ENCODE measurements at regions not wholly inside any gene's neighbourhood (a gene's known extent, or its start where the extent isn't known, plus 50 kb on each side); places are given as distances from the start of the nearest gene placed in this dataset.

DNA sequence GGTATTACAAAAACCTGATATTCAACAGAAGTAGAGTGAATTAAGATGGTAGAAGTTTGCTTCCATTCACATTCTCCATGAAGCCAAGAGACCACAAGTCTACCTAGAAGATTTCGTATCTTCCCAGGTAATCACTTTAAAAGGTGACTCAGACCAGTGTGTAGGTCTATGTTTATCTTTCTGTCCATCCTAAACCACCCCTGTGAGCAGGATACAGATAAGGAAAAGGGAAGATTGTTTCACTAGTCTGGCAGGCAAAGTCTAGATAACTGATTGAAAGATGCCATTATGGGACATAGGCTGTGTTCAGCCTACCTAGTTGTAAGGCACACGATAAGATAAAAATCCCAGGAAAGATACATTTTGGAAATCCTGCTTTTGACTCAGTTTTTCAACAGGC is 244.3 kb upstream of the NWD2 start:
- H3K27ac ChIP-seq, result no peak overlapping the region
- no peaks in the 10 kb centered on the region for H3K27me3 ChIP-seq (ENCODE audit: low read depth)
- DNase-seq (no peak), ATAC-seq (no peak)
- H3K4me1 ChIP-seq, result no peaks in the 10 kb centered on the region
- TF ChIP-seq, protein P1, sequence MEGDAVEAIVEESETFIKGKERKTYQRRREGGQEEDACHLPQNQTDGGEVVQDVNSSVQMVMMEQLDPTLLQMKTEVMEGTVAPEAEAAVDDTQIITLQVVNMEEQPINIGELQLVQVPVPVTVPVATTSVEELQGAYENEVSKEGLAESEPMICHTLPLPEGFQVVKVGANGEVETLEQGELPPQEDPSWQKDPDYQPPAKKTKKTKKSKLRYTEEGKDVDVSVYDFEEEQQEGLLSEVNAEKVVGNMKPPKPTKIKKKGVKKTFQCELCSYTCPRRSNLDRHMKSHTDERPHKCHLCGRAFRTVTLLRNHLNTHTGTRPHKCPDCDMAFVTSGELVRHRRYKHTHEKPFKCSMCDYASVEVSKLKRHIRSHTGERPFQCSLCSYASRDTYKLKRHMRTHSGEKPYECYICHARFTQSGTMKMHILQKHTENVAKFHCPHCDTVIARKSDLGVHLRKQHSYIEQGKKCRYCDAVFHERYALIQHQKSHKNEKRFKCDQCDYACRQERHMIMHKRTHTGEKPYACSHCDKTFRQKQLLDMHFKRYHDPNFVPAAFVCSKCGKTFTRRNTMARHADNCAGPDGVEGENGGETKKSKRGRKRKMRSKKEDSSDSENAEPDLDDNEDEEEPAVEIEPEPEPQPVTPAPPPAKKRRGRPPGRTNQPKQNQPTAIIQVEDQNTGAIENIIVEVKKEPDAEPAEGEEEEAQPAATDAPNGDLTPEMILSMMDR (IDR thresholded peaks at IDR 0.05), result no peak
- H3K4me3 ChIP-seq, result no peak overlapping the region
- no peaks in the 10 kb centered on the region for H3K36me3 ChIP-seq
- no peaks in the 10 kb centered on the region for H3K9me3 ChIP-seq
- intact Hi-C loops (cut with DNase I), result no loop called here

DNA sequence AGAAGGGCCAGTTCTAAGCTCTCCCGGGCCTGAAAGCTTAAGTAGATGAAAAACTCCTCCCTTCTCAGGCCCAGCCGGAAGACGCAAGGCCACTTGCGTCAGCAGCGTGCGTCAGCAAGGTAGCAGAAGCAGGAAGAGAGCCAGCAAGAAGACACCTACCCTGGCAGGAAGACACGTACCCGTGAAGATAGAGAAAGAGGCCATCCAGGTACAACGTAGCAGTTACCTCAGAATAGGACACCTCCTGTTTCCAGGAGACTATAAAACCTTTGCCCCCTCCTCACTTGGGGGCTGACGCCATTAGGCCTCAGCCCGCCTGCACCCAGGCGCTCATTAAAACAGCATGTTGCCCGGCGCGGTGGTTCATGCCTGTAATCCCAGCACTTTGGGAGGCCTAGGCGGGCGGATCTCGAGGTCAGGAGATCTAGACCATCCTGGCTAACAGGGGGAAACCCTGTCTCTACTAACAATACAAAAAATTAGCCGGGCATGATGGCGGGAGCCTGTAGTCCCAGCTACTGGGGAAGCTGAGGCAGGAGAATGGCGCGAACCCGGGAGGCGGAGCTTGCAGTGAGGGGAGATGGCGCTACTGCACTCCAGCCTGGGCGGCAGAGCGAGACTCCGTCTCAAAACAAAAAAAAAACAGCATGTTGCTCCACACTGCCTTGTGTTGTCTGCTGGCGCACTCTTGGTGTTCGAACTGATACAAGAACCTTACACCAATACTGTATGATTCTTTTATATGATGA is 242.7 kb upstream of the NWD2 start:
- Histone ChIP-seq H3K27ac (no peak overlapping the region), H3K9me3 (no peaks in the 10 kb centered on the region), H3K4me3 (no peak overlapping the region), H3K36me3 (no peaks in the 10 kb centered on the region), H3K4me1 (no peaks in the 10 kb centered on the region), H3K27me3 (ENCODE audit: low read depth) (no peaks in the 10 kb centered on the region)
- DNase-seq (no peak), ATAC-seq (no peak)
- TF ChIP-seq, protein P1 (IDR thresholded peaks at IDR 0.05), result no peak
- intact Hi-C loops (cut with DNase I), result no loop called here

DNA sequence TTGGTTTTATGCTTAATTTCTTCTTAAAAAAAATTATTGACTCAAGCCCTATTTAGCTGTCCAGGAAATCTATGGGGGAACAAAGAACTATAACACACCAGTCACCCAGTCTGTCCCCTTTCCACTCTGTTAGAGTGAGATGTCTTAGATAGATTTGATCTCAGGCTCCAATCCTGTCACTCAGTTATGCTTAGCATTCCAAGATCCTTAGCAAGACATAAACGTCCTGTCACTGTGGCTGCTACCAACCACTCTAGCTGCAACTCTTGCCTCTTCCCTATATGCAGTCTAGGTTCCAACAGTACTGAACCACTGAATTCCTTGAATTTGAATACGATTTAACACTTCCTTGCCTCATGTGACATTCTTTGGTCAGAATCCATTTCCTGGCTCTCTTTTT is 241.9 kb upstream of the NWD2 start:
- no peaks in the 10 kb centered on the region for H3K4me1 ChIP-seq
- intact Hi-C loops (cut with DNase I), result no loop called here
- no peaks in the 10 kb centered on the region for H3K9me3 ChIP-seq
- H3K27me3 ChIP-seq (ENCODE audit: low read depth), result no peaks in the 10 kb centered on the region
- ATAC-seq (no peak), DNase-seq (no peak)
- no peaks in the 10 kb centered on the region for H3K36me3 ChIP-seq
- H3K27ac ChIP-seq, result no peak overlapping the region
- TF ChIP-seq, protein P1 (IDR thresholded peaks at IDR 0.05), result no peak
- no peak overlapping the region for H3K4me3 ChIP-seq

DNA sequence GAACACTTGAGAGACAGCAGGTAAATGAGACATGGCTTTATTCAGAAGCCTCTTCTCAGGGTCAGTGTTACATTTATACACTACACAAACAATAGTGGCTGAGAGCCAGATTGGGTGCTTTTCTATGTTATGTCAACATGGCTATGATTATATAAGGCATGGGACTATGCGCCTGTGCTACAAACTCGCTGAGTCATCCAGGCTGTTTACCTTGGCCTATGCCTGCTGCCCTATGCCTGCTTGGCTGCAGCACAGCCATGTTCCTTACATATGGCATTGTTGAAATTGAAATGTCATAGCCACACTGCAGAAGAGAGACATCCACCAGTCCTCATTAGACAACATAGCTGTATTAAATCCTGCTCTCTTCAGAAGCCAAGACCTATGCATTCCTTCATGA is 236.3 kb upstream of the NWD2 start:
- Histone ChIP-seq H3K36me3 (no peaks in the 10 kb centered on the region), H3K27me3 (ENCODE audit: low read depth) (no peaks in the 10 kb centered on the region), H3K27ac (no peak overlapping the region), H3K9me3 (peaks cover 5% of the 10 kb centered on the region), H3K4me3 (no peak overlapping the region), H3K4me1 (no peaks in the 10 kb centered on the region)
- intact Hi-C loops (cut with DNase I), result no loop called here
- ATAC-seq (no peak), DNase-seq (no peak)
- TF ChIP-seq, protein P1 (IDR thresholded peaks at IDR 0.05), result no peak

DNA sequence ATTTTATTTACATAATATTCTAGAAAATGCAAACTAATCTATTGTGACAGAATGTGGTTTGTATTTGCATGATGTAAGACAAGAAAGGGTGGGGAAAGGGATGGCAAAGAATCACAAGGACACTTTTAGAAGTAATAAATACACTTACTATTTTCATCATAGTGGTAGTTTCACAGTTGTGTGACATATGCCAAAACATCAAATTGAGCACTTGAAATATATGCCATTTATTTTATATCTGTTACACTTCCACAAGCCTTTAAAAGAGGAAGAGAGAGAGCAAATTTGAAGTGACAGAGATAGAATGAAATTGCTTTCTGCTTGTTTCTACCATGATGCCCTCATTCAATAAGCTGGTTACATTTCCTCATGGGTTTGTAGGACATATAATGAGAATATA is 230.0 kb upstream of the NWD2 start:
- intact Hi-C loops (cut with DNase I), result no loop called here
- DNase-seq (no peak), ATAC-seq (no peak)
- Histone ChIP-seq H3K36me3 (no peaks in the 10 kb centered on the region), H3K4me3 (no peak overlapping the region), H3K4me1 (no peaks in the 10 kb centered on the region), H3K9me3 (peaks cover 5% of the 10 kb centered on the region), H3K27ac (no peak overlapping the region), H3K27me3 (ENCODE audit: low read depth) (no peaks in the 10 kb centered on the region)
- TF ChIP-seq, protein P1 (IDR thresholded peaks at IDR 0.05), result no peak

Measured in lower lobe of right lung (tissue), 2 donors.